GM21825 (cell line): ENCODE measurements at regions not wholly inside any gene's neighbourhood (a gene's known extent, or its start where the extent isn't known, plus 50 kb on each side); places are given as distances from the start of the nearest gene placed in this dataset.
"Not testable (repeated sequence)": the region's sequence is repeated elsewhere in the genome, so short reads cannot be mapped to it uniquely, and the experiment has no call there.

Experiments
- ATAC-seq: cut with Tn5 transposase; IDR thresholded peaks from one replicate; pipeline ENCODE4 v1.9.1; 2021; ENCODE audit warnings: mild to moderate bottlenecking, moderate library complexity; ENCODE audit not compliant: unreplicated experiment

DNA sequence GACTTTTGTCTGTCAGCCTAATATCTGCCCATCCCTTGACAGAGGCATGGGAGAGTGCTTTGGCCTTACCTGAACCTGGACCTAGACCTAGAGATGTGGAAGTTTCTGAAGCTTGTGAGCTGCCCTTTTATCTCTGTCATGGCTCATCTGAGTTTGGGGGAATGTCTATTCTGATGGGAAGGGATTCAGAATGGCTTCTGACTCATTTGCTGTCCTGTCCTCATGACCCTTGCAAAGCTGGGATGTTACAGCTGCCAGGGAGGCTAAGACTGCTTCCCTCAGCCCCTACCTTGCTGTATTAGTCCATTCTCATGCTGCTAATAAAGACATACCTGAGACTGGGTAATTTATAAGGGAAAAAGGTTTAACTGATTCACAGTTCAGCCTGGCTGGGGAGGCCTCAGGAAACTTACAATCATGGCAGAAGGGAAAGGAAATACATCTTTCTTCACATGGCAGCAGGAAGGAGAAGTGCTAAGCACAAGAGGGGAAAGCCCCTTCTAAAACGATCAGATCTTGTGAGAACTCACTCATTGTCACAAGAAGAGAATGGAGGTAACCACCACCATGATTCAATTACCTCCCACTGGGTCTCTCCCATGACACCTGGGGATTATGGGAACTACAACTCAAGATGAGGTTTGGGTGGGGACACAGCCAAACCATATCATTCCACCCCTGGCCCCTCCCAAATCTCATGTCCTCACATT is 252.2 kb downstream of the ERMARD start:
- no peak for ATAC-seq

DNA sequence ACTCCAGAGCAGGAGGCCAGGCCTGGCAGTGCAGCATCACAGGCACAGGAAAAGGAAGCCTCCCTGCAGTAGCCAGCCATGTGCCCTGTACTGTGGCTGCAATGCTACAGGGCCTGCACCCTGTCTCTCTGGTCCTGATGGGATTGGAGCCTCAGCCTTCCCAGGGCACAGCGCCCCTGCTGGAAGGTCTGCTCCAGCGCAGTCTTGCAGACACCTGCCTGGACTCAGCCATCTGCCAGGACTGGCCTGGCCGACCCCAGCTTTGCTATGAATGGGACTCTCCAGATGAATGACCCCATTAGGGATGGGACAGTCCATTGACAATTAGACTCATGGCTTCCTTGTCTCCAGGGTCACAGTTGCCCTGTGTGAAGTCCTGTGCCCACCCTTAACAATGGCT is 251.6 kb downstream of the ERMARD start:
- ATAC-seq = no peak

DNA sequence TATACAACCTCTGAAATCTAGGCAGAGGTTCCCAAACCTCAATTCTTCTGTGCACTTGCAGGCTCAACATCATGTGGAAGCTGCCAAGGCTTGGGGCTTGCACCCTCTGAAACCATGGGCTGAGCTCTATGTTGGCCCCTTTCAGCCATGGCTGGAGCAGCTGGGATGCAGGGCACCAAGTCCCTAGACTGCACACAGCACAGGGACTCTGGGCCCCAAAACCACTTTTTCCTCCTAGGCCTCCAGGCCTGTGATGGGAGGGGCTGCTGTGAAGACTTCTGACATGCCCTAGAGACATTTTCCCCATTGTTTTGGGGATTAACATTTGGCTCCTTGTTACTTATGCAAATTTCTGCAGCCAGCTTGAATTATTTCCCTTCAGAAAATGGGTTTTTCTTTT is 250.4 kb downstream of the ERMARD start:
- ATAC-seq = not testable (repeated sequence)

- no peak for ATAC-seq
These were observed 248.8 kb downstream of the ERMARD start for GRCh38 chr6:170000071-170000843.

DNA sequence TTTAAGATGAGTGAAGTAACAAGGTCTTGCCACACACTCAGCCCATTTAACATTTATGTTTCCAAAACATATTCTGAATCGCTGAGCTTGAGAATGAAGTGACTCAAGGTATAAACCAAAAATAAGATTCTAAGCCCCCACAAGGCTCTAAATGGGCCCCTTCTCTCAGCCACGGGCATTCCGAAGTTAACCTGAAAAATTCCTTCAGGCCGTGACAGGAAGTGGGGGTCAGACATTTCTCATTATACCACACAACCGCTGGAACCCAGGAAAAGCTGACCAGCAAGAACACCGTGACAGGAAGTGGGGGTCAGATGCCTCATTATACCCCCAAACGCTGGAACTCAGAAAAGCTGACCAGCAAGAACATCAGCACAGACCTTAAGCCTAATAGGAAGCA is 247.9 kb downstream of the ERMARD start:
- no peak for ATAC-seq

GRCh38 chr6:169998457-169998856 is 247.0 kb downstream of the ERMARD start:
- no peak for ATAC-seq

- ATAC-seq = no peak
These were observed 246.5 kb downstream of the ERMARD start for GRCh38 chr6:169997930-169998218.

- ATAC-seq = no peak
These were observed 245.9 kb downstream of the ERMARD start for GRCh38 chr6:169997187-169997929.

- ATAC-seq = no peak
These were observed 245.1 kb downstream of the ERMARD start for GRCh38 chr6:169996378-169997051.

GRCh38 chr6:169994739-169995138 is 243.3 kb downstream of the ERMARD start:
- ATAC-seq = no peak

DNA sequence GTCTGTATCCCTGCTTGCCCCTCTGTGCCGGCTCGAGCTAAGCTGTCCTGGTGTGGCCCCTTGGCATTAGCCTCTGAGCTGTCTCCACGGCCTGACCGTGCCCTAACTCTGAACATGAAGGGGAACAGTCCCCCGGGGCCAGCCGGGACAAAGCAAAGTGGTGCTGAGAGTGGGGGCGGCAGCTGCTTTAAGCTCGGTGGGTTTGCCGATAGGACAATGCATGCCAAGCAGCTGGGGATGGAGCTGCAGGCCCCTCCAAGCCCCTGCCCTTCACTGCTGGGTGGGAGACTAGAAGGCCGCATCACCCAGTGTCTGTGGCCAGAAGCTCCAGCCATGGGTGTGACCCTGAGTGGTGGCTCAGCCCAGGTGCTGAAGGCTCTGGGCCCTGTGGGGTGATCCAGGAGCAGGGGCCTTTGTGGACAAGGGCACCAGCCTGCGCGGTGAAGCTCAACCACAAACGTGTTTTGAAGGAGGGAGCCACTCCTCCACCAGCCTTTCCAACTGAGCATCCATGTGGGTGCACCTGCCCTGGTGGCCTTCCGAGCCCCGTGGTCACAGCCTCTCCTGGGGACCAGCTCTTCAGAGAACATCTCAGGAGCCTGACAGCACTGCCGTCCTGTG is 242.5 kb downstream of the ERMARD start:
- ATAC-seq = no peak

DNA sequence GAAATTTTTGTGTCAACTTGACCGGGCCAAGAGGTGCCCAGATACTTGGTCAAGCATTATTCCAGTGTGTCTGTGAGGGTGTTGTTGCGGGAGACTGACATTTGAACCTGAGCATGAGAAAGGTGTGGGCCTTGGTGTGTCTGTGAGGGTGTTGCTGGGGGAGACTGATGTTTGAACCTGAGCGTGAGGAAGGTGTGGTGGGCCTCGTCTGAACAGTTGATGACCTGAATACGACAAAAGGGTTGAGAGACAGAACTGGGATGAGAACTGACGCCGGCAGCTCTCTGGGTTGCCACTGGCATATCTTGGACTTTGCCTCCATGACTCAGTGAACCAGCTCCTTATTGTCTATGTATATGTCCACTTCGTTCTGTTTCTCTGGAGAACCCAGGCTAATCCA is 240.5 kb downstream of the ERMARD start:
- no peak for ATAC-seq

- no peak for ATAC-seq
These were observed 239.6 kb downstream of the ERMARD start for GRCh38 chr6:169991031-169991390.

DNA sequence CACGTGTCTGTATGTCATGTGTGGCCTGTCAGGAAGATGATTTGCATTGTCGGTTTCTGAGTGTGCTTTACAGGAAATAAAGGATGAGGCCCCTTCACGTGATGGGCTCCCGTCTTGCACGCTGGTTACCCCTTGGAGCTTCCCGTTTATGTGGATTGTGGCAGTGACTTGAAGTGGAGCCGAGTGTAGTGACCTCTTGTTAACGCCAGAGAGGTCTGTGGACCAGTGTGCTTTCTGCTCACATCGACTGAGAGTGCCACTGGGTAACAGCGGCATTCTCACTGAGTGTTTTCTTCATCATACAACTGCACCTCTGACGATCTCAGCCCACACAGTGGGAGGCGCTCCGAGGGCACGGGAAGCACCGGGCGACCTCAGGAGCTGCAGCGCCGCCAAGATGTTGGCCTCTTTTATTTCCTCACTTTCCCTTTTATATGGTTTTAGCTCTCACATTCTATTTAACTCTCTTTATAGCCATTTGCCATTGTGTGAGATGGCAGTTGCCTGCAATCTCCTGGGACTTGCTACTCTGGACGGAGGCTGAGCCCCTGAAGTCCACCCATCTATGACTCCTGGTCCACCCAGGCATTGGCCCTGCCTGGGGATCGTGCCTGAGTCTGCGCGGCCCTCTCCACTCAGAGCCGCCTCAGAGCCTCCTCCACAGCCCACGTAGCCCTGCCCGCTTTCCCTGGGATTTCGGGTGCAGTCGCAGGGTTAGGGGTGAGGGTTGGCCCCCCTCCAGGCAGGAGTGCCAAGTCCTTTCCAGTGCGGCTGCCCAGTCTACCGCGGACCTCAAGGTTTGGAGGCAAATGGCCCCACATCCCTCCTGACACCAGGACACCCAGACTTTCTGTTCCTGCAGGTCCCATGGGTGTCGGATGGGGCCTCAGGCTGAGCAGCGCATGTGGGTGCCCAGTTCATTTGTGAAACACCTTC is 238.9 kb downstream of the ERMARD start:
- no peak for ATAC-seq

- no peak for ATAC-seq
These were observed 238.2 kb downstream of the ERMARD start for GRCh38 chr6:169989594-169989993.

GRCh38 chr6:169988769-169989550 is 237.5 kb downstream of the ERMARD start:
- ATAC-seq = no peak

DNA sequence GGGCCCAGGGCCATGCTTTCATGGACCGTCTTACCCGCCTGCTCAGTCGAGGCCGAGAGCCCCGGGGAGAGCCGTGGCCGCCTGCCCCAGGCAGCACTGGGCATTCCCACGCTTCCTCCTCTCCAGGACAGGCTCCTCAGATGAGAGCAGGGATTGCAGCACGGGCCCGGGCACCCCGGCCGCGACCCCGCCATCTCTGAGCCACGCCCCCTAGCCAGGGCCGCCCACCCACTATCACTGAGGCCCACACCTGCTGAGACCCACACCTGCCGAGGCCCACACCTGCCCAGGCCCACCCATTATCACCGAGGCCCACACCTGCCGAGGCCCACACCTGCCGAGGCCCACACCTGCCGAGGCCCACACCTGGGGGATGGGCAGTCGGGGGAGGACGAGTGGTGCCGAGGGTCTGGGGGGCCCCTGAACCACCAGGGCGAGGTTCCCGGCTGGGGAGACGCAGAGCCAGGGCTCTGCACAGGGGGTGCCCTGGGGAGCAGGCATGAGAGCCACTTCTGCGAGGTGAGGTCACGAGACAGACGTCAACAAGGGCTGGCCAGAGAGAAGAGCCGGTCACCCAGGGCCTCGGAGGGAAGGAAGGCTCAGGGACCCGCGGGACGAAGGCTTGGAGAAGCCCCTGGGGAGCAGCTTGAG is 235.6 kb downstream of the ERMARD start:
- no peak for ATAC-seq

GRCh38 chr6:169986171-169986847 is 234.9 kb downstream of the ERMARD start:
- ATAC-seq = no peak
